T-helper 2 cell (primary cell): ENCODE measurements at regions not wholly inside any gene's neighbourhood (a gene's known extent, or its start where the extent isn't known, plus 50 kb on each side); places are given as distances from the start of the nearest gene placed in this dataset.
"Not testable (repeated sequence)": the region's sequence is repeated elsewhere in the genome, so short reads cannot be mapped to it uniquely, and the experiment has no call there.

Source experiments
- DNase-seq, 5 experiments: peaks; one replicate each; pipeline versions ENCODE4 v3.0.0 to v3.0.0-alpha.2; 2012 to 2022

DNA sequence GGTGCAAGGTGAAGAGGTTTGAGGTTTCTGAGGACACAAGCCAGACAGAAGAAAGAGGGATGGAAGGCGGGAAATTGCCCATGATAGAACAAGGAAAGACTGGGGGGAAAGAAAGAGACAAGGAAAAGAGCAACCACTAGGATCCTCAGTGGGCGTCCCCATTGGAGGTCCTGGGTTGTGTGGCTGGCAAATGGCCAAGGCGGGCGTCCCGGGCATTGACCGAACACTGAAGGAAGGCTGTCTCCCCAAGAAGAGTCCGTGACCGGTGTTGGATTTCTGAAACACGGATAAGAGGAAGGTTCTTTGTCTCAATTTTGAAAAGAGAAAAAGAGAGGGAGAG, 746.6 kb upstream of the ADGRB3 start:
- DNase-seq = no peak

DNA sequence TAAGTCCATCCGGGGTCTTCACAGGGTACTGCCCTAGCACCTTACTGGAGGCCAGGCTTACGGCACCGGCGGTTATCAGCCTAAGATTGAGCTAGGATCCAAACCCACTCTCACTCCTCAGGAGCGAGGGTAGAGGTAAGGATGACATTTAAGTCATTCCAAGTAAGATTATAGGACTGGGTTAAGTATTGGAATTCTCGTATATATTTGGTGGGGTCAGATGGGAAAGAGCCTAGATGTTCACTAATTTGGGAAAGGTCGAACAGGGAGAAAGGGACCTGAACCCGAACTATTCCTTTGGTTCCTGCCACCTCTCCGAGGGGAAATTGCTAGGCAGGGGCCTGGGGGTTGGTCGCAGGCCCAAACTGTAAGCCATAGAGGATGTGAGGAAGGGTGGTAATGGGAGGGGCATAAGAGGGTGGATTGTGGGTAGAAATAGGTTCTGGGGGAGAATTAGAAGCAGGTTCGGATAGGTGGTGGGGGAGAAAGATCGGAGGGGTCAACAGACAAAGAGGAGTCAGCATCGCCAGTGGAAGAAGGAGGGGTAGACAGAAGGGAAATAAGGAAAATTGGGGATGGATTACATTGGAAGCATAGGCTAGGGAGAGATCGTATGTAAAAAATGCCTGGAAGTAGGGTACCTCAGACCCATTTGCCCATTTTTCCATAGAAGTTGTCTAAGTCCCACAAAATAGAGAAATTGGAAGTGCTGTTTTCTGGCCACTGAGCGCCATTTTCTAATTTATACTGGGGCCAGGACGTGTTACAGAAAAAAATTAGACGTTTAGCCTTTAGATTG, 747.1 kb upstream of the ADGRB3 start:
- no peak for DNase-seq

GRCh38 chr6:67887419-67887746, 747.7 kb upstream of the ADGRB3 start:
- DNase-seq = no peak

GRCh38 chr6:67886840-67887292, 748.2 kb upstream of the ADGRB3 start:
- no peak for DNase-seq

DNA sequence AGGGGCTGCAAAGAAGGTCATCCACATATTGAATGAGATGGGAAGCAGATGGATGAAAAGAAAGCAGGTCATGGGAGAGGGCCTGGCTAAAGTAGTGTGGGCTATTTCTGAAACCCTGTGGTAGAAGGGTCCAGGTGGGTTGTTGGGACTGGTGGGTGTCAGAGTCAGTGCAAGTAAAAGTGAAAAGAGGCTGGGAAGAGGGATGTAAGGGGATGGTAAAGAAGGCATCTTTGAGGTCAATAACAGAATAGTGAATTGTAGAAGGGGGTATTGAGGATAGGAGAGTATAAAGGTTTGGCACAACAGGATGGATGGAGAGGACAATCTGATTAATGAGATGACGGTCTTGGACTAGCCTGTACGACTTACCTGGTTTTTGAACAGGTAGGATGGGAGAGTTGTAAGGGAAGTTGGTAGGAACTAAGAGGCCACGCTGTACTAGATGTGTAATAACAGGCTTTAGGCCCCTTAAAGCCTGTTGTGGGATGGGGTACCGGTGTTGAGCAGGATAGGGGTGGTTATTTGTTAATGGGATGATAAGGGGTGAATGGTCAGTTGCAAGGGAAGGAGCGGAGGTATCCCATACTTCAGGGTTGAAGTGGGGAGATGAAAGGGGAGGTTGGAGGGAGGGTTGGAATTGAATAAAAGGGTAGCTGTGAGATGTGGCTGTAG, 748.9 kb upstream of the ADGRB3 start:
- no peak for DNase-seq

DNA sequence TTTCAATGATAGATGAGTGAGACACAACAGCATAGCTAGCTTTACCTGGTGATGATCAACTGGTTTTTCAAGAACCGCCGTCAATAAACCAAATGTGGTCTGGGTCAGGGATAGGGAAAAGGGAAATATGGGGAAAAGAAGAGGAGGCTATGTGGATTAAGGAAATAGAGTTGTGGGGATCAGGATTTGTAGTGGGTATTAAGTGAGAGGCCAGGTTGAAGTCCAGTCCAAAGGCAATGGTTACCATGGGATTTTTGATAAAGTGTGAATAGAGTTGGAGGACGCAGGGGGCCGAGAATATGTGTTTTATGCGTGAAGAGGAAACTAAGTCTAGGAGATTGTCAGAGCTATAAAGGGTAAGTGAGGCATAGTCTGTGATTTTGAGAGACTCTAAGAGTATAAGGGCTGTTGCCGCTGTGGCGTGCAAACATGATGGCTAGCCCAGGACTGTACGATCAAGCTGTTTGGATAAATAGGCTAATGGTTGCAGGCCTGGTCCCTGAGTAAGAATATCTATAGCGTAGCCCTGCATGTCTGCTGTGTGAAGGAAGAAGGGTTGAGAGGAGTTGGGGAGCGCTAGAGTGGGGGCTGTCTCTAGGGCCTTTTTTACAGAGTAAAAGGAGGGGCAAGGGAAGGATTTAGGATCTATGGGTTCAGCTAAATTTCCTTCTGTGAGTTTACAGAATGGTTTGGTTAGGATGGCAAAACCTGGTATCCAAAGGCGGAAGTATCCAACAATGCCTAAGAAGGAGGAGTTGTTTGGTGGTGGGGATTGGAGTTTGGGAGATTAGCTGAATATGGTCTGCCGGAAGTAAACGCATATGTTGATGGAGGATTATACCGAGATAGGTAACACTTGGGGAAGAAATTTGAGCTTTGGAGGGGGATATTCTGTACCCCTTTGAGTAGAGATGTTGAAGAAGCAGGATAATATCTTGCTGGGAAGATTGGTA, 749.7 kb upstream of the ADGRB3 start:
- no peak for DNase-seq

DNA sequence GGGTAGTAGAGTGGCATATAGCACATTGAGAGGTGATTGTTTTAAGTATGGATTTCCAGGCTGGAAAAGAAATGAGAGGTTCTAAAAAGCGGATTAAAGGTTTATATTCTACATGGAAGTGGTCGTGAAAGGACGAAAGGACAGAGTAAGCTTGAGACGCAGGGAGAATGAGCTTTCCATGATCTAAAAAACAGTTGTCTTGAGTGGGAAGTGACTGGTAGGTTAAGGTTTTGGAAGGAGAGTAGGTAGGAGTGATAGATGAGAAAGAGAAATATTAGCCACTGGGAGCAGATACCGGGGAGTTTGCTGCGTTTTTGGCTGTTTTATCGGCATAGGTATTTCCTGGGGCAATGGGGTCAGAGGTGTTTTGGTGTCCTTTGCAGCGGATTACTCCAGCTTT, 750.6 kb upstream of the ADGRB3 start:
- no peak for DNase-seq

DNA sequence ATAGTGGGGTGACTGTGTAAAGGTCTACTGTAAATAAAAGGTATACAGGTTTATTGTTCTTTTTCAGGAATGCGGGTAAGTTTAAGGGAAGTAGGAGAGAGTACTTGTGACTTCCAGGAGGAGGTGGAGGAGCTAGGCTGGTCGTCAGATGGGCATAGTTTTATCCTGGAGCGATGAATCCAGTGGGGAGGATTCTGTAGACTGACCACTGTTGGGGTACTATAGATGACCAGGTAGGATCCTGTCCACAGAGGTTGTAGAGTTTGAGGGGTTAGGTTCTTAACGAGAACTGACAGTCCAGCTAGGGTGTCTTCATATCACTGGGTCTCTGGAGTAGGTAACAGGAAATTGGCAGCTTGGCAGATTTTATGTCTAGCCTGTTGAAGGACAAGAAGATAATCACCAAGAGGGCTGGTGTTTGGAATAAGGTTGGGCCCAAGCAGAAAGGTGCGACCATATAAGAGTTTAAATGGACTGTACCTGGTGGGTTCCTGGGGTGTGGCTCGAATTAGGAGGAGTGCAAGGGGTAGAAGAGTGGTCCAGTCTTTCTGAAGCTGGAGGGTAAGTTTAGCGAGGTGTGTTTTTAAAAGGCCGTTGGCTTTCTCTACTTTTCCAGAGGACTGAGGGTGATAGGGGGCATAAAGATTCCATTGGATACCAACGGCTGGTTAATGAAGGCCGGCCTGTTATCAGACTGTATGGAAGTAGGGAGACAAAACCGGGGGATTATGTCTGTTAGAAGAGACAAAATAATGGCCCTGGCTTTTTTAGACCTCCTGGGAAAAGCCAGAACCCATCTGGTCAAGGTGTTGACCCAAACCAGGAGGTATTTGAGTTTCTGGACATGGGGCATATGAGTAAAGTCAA, 751.3 kb upstream of the ADGRB3 start:
- DNase-seq = no peak

GRCh38 chr6:67882436-67883311, 752.4 kb upstream of the ADGRB3 start:
- no peak for DNase-seq

- DNase-seq = no peak
Measured at GRCh38 chr6:67881706-67882065, 753.4 kb upstream of the ADGRB3 start.

DNA sequence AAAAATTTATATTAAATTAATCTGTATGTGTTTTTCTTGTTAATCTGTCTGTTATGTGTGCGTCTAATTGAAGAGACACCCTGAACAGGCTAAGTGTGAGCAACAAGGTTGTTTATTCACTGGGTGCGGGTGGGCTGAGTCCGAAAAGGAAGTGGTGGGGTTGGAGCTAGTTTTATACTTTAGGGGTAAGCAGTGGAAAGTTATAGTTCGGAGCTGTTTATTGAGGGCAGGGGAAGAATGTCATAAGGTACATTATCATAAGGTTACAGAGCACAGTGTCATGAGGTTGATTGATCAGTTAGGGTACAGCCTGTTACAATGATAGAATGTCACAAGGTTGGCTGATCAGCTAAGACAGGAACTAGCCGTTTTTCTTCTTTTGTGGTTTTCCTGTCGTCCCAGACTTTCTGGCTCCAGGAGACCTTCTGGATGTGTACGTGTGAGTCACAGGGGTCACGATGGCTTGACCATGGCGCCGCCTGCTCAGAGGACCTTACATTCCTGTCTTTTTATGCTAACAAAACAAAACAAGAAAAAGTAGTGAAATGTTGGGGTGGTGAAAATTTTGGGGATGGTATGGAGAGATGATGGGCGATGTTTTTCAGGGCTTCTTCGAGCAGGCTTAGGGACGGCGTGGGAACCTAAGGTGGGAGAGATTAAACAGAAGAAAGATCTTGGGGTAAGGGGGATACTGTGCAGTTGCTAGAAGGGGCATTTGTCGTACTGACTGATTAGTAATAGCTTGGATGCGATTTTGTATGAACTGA, 754.0 kb upstream of the ADGRB3 start:
- DNase-seq = no peak

GRCh38 chr6:67880343-67880742, 754.7 kb upstream of the ADGRB3 start:
- not testable (repeated sequence) for DNase-seq

DNA sequence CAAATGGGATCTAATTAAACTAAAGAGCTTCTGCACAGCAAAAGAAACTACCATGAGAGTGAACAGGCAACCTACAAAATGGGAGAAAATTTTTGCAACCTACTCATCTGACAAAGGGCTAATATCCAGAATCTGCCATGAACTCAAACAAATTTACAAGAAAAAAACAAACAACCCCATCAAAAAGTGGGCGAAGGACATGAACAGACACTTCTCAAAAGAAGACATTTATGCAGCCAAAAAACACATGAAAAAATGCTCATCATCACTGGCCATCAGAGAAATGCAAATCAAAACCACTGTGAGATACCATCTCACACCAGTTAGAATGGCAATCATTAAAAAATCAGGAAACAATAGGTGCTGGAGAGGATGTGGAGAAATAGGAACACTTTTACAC, 755.2 kb upstream of the ADGRB3 start:
- DNase-seq = not testable (repeated sequence)

- DNase-seq = not testable (repeated sequence)
Measured at GRCh38 chr6:67879105-67879904, 755.8 kb upstream of the ADGRB3 start.

GRCh38 chr6:67878216-67878615, 756.9 kb upstream of the ADGRB3 start:
- not testable (repeated sequence) for DNase-seq

DNA sequence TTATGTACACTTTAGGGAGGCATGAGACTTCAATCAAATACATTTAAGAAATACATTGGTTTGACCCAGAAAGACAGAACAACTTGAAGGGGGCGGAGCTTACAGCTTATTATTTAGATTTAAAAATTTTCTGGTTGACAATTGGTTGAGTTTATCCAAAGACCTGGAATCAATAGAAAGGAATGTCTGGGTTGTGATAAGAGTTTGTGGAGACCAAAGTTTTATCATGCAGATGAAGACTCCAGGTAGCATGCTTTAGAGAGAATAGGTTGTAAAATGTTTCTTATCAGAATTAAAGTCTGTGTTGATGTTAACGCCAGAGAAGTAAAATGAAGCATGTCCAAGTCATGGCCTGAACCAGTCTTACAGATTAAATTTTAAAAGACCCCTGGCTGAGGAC, 757.8 kb upstream of the ADGRB3 start:
- no peak for DNase-seq

DNA sequence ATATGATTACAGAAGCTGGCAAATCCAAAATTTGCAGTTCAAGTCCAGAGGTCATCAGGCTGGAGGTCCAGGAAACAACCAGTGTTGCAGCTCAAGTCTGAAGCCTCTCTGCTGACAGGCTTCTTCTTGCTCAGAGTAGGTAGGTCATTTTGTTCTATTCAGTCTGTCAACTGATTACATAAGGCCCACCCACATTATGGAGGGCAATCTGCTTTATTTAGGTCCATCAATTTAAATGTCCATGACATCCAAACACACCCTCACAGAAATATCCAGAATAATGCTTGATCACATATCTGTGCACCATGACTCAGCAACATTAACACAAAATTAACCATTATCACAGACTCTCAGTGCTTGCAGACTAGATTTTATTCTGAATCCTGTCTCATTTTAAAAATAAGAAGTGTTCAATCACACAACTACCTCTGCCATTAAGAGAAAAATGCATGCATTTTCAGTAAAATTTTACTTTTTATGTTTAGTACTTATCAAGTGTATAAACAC, 759.2 kb upstream of the ADGRB3 start:
- no peak for DNase-seq

DNA sequence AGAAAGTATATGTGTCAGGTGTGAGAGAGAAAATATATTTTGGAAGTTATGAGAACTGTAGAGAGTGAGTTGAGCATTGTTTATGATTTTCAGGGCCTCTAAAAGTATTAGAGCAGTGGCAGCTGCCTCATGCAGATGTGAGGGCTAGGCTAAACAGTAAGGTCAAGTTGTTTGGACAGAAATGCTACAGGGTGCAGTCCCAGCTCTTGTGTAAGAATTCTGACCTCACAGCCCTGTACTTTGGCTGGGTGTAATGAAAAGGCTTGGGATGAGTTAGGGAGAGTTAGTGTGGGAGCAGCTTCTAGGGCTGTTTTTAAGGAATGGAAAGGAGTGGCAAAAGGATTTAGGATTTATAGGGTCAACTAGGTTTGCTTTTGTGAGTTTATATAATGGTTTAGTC, 764.8 kb upstream of the ADGRB3 start:
- no peak for DNase-seq

DNA sequence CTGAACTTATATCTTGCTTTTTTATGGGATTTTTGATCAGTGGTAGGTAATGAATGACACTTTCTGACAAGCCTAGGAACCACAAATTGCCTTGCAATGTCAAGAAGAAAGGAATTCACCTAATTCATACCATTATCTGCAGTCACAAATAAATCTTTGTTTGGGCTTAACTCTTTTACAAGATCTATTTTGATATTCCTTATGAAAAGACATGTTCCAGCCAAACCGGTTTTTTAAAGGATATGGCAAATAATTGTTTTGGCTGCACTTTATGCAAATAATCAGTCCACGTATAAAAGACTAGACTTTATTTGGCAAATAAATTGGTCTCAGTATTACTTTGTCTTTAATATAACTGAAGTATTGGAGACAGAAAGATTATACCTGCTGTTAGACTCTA, 771.7 kb upstream of the ADGRB3 start:
- DNase-seq = no peak

DNA sequence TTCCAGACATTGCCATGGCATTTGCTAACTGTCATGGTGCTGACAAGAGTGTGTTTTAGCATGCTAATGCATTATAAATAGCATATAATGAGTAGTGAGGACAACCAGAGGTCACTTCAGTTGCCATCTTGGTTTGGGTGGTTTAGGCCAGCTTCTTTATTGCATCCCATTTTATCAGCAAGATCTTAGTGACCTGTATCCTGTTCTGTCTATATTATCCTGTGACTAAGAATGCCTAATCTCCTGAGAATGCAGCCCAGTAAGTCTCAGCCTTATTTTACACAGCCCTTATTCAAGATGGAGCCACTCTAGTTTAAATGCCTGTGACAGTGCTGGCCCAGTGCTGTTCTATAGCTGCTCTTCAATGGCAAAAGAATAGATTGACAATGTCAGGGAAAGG, 781.0 kb upstream of the ADGRB3 start:
- DNase-seq = no peak
